Activated naive CD4-positive, alpha-beta T cell treated with anti-CD3 and anti-CD28 coated beads for 36 hours (primary cell): ENCODE measurements at regions not wholly inside any gene's neighbourhood (a gene's known extent, or its start where the extent isn't known, plus 50 kb on each side); places are given as distances from the start of the nearest gene placed in this dataset.

Experiments used
- CTCF ChIA-PET: fragments of 350-600 bp; sonication (Branson Sonifier 250); formaldehyde crosslinking; loops from one replicate; lab custom pipeline; 2021; ENCODE audit warnings: antibody characterized with exemption; lab: Charles Lee
- DNase-seq: peaks from one replicate; pipeline ENCODE4 v3.0.0-alpha.2; 2020
- H3K27ac Mint-ChIP-seq: one replicate; pipeline ENCODE4 v1.8.0; 2021; ENCODE audit warnings: mild to moderate bottlenecking, mixed read lengths
- H3K27me3 Mint-ChIP-seq: one replicate; pipeline ENCODE4 v1.8.0; 2021; ENCODE audit warnings: low read depth, mixed read lengths
- H3K36me3 Mint-ChIP-seq: one replicate; pipeline ENCODE4 v1.8.0; 2021; ENCODE audit warnings: low read depth, mixed read lengths
- H3K4me1 Mint-ChIP-seq: one replicate; pipeline ENCODE4 v1.8.0; 2021; ENCODE audit warnings: low read depth, mixed read lengths
- H3K4me3 Mint-ChIP-seq: one replicate; pipeline ENCODE4 v1.8.0; 2021; ENCODE audit warnings: mild to moderate bottlenecking, moderate library complexity, mixed read lengths
- H3K9me3 Mint-ChIP-seq: one replicate; pipeline ENCODE4 v1.8.0; 2021; ENCODE audit warnings: mixed read lengths
- intact Hi-C: fragments of 100-400 bp; cut with micrococcal nuclease; formaldehyde crosslinking; loops from one replicate; pipeline ENCODE4 v1.15.1; 2023

- H3K27me3 Mint-ChIP-seq = peaks cover 5% of the 10 kb centered on the region
- no peak for DNase-seq
- H3K27ac Mint-ChIP-seq = no peak overlapping the region
- H3K36me3 Mint-ChIP-seq = no peaks in the 10 kb centered on the region
- CTCF ChIA-PET = no interaction called here
- intact Hi-C loops = no loop called here
- peaks cover 3% of the 10 kb centered on the region for H3K9me3 Mint-ChIP-seq
- no peak overlapping the region for H3K4me3 Mint-ChIP-seq
- no peaks in the 10 kb centered on the region for H3K4me1 Mint-ChIP-seq
Observed at GRCh38 chr20:50312682-50313521, 122.3 kb downstream of the CEBPB start.

DNA sequence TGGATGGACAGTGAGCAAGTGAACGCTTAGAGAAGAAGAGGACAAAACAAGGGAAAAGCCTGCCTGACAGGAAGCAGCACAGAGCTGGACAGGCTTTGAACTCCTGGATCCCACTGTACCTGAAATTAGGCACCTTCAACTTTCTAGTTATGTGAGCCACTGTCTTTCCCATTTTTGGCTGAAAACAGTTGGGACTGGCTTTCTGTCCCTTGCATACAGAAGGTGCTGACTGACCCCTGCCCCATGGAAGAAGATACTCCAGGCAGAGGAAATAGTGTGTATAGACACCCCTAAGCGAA, 122.8 kb downstream of the CEBPB start:
- no peaks in the 10 kb centered on the region for H3K4me1 Mint-ChIP-seq
- peaks cover 5% of the 10 kb centered on the region for H3K27me3 Mint-ChIP-seq
- CTCF ChIA-PET = no interaction called here
- no peak for DNase-seq
- intact Hi-C loops = no loop called here
- no peak overlapping the region for H3K4me3 Mint-ChIP-seq
- H3K36me3 Mint-ChIP-seq = no peaks in the 10 kb centered on the region
- H3K27ac Mint-ChIP-seq = no peak overlapping the region
- peaks cover 3% of the 10 kb centered on the region for H3K9me3 Mint-ChIP-seq

DNA sequence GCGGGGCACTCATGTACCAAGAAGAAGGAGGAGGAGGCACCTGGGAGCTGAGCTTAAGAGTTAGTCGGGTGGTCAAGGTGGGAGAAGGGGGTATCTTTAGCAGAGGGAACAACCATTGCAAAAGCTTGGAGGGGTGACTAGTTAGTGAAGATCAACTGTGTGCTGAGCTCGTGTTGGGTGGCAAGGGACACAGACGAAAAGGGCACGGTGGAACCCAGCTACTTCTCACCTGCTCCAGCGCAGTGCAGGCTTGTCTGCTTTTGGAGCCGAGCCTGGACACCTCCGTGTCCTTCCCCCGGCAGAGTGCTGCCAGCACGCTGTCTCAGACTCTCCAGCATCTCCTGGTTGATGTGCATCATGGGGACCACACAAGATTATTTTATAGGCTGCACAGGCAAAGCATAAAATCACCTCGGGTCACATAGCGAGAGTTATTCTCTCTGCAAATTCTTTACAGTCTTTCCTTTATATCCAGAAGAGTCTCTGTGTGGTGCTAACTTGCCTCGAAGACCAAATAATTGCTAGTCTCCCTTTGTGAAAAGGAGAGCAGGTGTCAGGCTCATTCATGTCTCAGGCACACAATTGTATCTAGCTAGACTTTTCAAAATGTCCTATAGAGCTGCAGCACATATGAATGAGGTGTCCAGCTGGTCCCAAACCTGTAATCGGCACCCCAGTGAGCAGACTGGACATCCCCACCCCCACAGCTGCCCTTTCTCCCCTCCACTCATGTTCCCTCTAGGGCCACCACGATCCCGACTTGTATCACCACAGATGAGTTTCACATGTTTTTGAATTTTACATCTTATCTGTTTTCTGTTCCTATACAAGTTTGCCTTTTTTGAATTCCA, 123.4 kb downstream of the CEBPB start:
- Mint-ChIP-seq H3K36me3 (no peaks in the 10 kb centered on the region), H3K27me3 (peaks cover 5% of the 10 kb centered on the region), H3K4me1 (peaks cover 3% of the 10 kb centered on the region), H3K4me3 (no peak overlapping the region), H3K27ac (no peak overlapping the region), H3K9me3 (peaks cover 3% of the 10 kb centered on the region)
- intact Hi-C loops = no loop called here
- no peak for DNase-seq
- CTCF ChIA-PET = no interaction called here

DNA sequence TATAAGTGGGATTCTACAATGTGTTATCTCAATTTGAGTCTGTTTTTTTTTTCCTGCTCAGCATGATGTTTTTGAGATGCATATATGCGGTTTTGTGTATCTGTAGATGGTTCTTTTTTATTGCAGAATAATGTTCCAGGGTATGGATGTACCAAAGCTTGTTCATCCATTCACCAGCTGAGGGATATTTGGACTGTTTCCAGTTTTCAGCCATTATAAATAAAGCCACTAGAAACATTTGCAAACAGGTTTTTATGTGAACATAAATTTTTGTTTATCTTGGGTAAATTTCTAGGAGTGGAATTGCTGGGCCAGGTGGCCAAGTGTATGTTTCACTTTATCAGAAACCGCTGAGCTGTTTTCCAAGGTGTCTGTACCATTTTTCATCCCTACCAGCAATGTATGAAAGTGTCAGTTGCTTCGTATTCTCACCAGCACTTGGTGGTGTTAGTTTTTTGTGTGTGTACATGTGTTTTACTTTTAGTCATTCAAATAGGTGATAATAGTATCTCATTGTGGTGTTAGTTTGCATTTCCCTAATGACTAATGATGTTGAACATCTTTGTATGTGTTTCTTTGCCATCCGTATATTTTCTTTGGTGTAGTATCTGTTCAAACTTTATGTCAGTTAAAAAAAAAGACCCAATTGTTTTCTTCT, 124.2 kb downstream of the CEBPB start:
- Mint-ChIP-seq H3K4me3 (no peak overlapping the region), H3K27ac (no peak overlapping the region), H3K4me1 (peaks cover 3% of the 10 kb centered on the region), H3K27me3 (peaks cover 5% of the 10 kb centered on the region), H3K9me3 (peaks cover 3% of the 10 kb centered on the region), H3K36me3 (no peaks in the 10 kb centered on the region)
- CTCF ChIA-PET = no interaction called here
- no peak for DNase-seq
- intact Hi-C loops = no loop called here

- Mint-ChIP-seq H3K4me1 (peaks cover 3% of the 10 kb centered on the region), H3K27me3 (peaks cover 5% of the 10 kb centered on the region), H3K27ac (no peak overlapping the region), H3K36me3 (no peaks in the 10 kb centered on the region), H3K9me3 (peaks cover 3% of the 10 kb centered on the region), H3K4me3 (no peak overlapping the region)
- intact Hi-C loops = no loop called here
- CTCF ChIA-PET = interaction anchor here (0.5 kb wide), 1 partner anchor 137 kb away, joined by 3 read pairs; no protein-coding TSS in a partner anchor
- no peak for DNase-seq
Observed at GRCh38 chr20:50315586-50316551, 125.2 kb downstream of the CEBPB start.

DNA sequence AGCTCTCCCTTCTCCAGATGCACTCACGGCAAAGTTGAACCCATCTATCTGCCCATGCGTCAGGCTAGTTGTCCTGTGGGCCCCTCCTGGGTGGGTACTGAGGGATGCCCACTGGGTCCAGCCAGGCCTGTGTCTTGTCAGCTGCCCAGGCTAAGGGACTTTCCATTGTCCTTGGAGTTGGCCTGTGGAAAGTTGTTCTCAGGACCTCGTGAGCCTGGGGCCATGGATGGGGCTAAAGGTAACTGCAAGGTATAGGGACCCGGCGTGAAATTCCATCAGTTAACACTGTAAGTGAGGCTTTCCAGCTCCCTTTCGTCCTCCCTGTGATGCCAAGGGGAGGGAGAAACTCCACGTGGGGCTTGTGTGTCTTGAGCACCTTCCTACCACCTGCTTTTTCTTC, 126.5 kb downstream of the CEBPB start:
- Mint-ChIP-seq H3K4me3 (no peak overlapping the region), H3K9me3 (peaks cover 3% of the 10 kb centered on the region), H3K36me3 (no peaks in the 10 kb centered on the region), H3K27ac (no peak overlapping the region), H3K4me1 (peaks cover 3% of the 10 kb centered on the region), H3K27me3 (peaks cover 5% of the 10 kb centered on the region)
- CTCF ChIA-PET = no interaction called here
- no peak for DNase-seq
- intact Hi-C loops = no loop called here

DNA sequence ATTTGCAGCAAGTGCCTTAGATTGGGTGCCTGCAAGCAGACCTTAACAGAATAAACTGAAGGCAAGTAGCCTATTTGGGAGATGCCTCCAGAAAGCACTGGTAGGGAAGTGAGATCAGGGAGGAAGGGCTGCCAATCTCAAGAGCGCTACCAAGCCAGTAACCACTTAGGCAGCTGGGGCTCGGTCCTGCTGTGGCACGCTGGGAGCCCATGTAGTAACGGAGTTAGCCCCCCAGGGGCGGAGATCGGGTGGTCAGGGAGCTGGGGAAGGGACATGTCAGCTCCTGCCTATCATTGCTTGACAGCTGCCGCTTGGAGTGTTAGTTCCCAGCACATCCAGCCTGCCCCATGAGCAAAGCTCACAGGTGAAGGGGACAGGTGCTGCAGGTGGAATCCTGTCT, 127.0 kb downstream of the CEBPB start:
- no peak for DNase-seq
- H3K27me3 Mint-ChIP-seq = peaks cover 5% of the 10 kb centered on the region
- CTCF ChIA-PET = no interaction called here
- intact Hi-C loops = no loop called here
- H3K9me3 Mint-ChIP-seq = peaks cover 3% of the 10 kb centered on the region
- no peak overlapping the region for H3K27ac Mint-ChIP-seq
- peaks cover 3% of the 10 kb centered on the region for H3K4me1 Mint-ChIP-seq
- H3K36me3 Mint-ChIP-seq = no peaks in the 10 kb centered on the region
- no peak overlapping the region for H3K4me3 Mint-ChIP-seq

DNA sequence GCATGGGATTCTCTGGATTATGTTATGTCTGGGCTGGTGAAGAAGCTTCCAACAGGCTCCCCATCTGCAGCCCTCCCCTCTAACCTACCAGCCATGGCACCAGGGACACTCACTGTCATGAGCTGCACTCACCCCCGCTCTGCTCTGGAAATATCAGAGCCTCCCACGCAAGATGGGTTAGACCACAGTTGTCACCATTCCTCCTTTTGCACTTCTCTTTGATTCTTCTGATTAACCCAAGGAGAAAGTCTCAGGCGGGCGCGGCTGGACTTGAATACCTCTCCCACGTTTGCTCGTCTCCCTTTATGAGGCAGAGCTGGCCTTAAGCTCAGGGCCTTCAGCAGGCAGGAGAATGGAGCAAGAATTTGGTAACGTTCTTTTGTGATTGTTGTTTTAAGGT, 128.1 kb downstream of the CEBPB start:
- CTCF ChIA-PET = no interaction called here
- no peaks in the 10 kb centered on the region for H3K36me3 Mint-ChIP-seq
- H3K4me1 Mint-ChIP-seq = peaks cover 3% of the 10 kb centered on the region
- peaks cover 3% of the 10 kb centered on the region for H3K9me3 Mint-ChIP-seq
- peaks cover 5% of the 10 kb centered on the region for H3K27me3 Mint-ChIP-seq
- no peak for DNase-seq
- intact Hi-C loops = no loop called here
- H3K27ac Mint-ChIP-seq = no peak overlapping the region
- no peak overlapping the region for H3K4me3 Mint-ChIP-seq

- Mint-ChIP-seq H3K27ac (no peak overlapping the region), H3K36me3 (no peaks in the 10 kb centered on the region), H3K9me3 (no peaks in the 10 kb centered on the region), H3K4me3 (no peak overlapping the region), H3K27me3 (no peaks in the 10 kb centered on the region), H3K4me1 (peaks cover 3% of the 10 kb centered on the region)
- no peak for DNase-seq
- intact Hi-C loops = no loop called here
- CTCF ChIA-PET = interaction anchor here (1.2 kb wide), 1 partner anchor 17 kb away, joined by 3 read pairs; no protein-coding TSS in a partner anchor
Observed at GRCh38 chr20:50320005-50320900, 129.6 kb downstream of the CEBPB start.

DNA sequence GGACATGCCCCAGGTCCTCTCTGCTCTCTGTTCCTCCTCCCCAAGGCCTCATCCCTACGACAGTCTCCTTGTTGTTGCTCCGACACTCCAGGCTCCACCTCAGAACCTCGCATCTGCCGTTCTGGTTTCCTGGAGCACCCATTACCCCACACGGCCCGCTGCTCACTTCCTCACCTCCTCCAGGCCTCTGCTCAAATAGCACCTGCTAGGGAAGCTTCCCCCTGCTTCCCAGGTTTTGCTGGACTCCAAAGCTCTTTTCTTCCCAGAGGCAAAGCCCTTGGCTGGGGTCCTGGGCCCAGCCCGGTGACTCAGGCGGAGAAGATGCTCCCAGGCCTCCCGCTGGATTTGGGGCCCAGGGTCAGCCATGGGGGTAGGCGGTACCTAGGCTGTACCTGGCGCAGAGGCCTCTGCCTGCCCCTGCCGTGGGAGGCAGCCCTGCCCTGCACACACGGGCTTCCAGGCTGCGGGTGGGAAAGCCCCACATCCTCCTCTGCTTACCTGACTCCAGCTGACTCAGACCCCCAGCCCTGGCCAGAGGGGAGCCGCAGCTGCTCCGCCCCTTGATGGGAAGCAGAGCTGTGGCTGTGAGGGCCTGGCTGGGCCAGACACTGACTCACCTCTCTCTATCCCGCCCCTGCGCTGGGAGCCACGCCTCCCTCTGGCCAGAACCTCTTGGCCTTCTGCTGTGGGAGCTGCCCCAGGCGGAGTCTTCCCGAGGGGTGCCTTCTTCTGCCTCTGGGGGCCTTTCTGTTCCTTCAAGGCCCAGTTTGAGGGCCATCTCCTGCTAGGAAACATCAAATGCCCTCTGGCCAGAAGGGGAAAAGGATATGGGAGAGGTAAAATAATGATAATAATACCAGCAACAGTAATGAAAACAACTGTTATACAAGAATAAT, 130.5 kb downstream of the CEBPB start:
- CTCF ChIA-PET = no interaction called here
- Mint-ChIP-seq H3K27ac (no peak overlapping the region), H3K9me3 (no peaks in the 10 kb centered on the region)

More for the DNA sequence above, 130.5 kb downstream of the CEBPB start:
- Mint-ChIP-seq H3K4me1 (peaks cover 3% of the 10 kb centered on the region), H3K36me3 (no peaks in the 10 kb centered on the region), H3K4me3 (no peak overlapping the region), H3K27me3 (no peaks in the 10 kb centered on the region)
- DNase-seq = no peak
- intact Hi-C loops = no loop called here
